ENCODE measurements at regions not wholly inside any gene's neighbourhood (a gene's known extent, or its start where the extent isn't known, plus 50 kb on each side); places are given as distances from the start of the nearest gene placed in this dataset.

DNA sequence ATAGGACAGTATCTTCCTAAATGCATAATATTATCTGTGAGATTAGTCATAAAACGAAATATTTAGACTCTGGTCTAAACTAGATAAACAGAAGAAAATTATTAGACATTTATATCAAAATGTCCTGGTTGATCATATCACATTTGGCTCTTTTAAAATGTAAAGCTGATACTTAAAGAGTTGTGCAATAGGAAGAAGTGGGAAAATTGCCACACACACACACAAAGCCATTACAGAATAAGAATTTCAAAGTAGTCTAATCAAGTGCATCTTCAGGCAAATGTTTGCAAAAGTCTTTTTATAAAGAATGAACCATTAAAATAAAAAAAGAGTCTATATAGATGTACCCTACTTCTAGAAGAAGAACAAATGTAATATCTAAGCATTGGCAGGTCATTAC lies 301.7 kb downstream of the KIF2B start:
- Histone ChIP-seq H3K4me3 (ENCODE audit: severe bottlenecking) (no peak overlapping the region), H3K4me1 (ENCODE audit: insufficient read depth, poor library complexity, severe bottlenecking) (no peaks in the 10 kb centered on the region), H3K27me3 (ENCODE audit: insufficient read depth, poor library complexity, severe bottlenecking) (no peaks in the 10 kb centered on the region), H3K9me3 (ENCODE audit: severe bottlenecking) (peaks cover 5% of the 10 kb centered on the region), H3K27ac (ENCODE audit: poor library complexity, severe bottlenecking) (no peak overlapping the region), H3K36me3 (ENCODE audit: low read depth) (no peaks in the 10 kb centered on the region)
- TF ChIP-seq, protein P1, sequence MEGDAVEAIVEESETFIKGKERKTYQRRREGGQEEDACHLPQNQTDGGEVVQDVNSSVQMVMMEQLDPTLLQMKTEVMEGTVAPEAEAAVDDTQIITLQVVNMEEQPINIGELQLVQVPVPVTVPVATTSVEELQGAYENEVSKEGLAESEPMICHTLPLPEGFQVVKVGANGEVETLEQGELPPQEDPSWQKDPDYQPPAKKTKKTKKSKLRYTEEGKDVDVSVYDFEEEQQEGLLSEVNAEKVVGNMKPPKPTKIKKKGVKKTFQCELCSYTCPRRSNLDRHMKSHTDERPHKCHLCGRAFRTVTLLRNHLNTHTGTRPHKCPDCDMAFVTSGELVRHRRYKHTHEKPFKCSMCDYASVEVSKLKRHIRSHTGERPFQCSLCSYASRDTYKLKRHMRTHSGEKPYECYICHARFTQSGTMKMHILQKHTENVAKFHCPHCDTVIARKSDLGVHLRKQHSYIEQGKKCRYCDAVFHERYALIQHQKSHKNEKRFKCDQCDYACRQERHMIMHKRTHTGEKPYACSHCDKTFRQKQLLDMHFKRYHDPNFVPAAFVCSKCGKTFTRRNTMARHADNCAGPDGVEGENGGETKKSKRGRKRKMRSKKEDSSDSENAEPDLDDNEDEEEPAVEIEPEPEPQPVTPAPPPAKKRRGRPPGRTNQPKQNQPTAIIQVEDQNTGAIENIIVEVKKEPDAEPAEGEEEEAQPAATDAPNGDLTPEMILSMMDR (IDR thresholded peaks at IDR 0.05; ENCODE audit: poor library complexity, severe bottlenecking): no peak
- ATAC-seq (ENCODE audit: low read depth): no peak
- no peak for DNase-seq (ENCODE audit: low spot score)

DNA sequence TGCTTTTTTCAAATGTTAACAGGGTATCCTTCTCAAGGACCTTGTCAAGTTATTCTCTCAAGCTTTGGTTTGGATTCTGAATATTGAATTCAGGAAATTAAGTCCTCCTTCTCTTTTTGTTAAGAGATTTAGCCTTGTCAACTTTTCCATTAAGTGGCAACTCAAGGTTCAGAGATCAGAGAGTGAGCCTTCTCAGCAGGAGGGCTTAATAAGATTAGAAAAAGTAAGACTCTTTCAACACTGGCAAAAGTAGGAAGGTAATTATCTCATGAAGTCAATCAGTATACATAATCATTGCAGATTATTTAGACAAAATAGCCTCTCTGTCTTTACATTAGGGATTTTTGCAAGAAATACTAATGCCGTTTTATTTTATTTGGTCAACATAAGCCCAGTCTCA lies 330.7 kb downstream of the KIF2B start:
- peaks cover 12% of the 10 kb centered on the region for H3K27me3 ChIP-seq (ENCODE audit: insufficient read depth, poor library complexity, severe bottlenecking)
- ATAC-seq (ENCODE audit: low read depth) (no peak), DNase-seq (ENCODE audit: low spot score) (no peak)
- no peak overlapping the region for H3K27ac ChIP-seq (ENCODE audit: poor library complexity, severe bottlenecking)
- no peaks in the 10 kb centered on the region for H3K9me3 ChIP-seq (ENCODE audit: severe bottlenecking)
- H3K36me3 ChIP-seq (ENCODE audit: low read depth): no peaks in the 10 kb centered on the region
- TF ChIP-seq, protein P1 (IDR thresholded peaks at IDR 0.05; ENCODE audit: poor library complexity, severe bottlenecking): no peak
- no peak overlapping the region for H3K4me3 ChIP-seq (ENCODE audit: severe bottlenecking)
- no peaks in the 10 kb centered on the region for H3K4me1 ChIP-seq (ENCODE audit: insufficient read depth, poor library complexity, severe bottlenecking)

DNA sequence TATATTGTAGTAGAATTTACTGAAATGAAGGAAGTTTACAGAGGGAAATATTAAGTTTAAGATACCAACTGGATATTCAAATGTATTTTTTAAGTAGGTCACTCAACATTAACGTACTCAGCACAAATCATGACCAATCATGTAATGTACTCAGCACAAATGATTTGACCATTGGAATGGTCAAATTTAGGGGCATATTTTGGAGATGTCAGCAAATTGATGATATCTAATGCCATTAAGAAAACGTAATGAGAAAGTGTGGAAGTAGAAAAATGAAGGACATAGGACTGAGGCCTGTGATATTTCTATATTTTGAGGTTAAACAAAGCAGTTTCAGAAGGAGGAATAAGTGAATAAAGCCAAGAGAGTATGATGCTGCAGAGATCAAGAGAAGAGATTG lies 334.8 kb downstream of the KIF2B start:
- ATAC-seq (ENCODE audit: low read depth): no peak

DNA sequence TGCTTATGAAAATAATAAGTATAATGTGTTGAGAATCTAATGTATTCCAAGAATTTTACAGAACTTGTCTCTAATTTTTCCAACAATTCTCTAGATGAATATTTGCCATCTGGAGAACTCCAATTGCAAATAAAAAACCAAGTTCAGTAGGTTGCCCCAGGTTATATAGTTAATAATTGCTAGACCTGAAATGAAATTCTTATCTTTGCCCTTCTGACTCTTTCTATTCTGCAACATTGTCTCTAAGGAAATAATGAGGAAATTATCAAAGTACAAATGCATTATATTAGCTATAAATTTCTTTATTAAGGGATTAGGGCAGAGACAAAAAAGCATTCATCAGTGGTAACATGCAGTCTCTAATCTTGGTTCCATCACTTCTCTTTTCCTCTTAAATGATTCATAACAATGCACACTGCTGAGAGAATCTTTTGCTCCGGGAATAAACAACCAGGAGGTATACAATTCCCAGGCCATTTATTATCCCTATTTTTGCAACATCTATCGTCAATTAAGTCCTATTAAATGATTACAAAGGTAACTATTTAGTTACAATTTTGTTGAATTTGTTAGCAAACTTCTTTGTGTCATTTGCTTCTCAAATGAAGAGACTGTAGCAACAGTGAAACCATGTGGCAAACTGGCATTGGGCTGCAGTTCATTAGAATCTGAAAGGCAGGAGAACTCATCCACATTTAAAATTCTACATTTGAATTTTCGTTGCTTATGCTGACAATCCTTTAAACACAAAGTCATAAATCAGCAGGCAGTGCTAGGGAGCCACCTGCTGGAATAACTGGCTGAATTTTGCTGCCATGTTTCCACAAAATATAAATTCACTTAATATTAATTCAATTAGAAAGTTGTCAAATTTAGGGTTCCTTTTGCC lies 349.6 kb downstream of the KIF2B start:
- Histone ChIP-seq H3K4me1 (ENCODE audit: insufficient read depth, poor library complexity, severe bottlenecking) (no peaks in the 10 kb centered on the region), H3K4me3 (ENCODE audit: severe bottlenecking) (no peak overlapping the region), H3K9me3 (ENCODE audit: severe bottlenecking) (no peaks in the 10 kb centered on the region), H3K27me3 (ENCODE audit: insufficient read depth, poor library complexity, severe bottlenecking) (no peaks in the 10 kb centered on the region), H3K36me3 (ENCODE audit: low read depth) (no peaks in the 10 kb centered on the region), H3K27ac (ENCODE audit: poor library complexity, severe bottlenecking) (no peak overlapping the region)
- TF ChIP-seq, protein P1 (IDR thresholded peaks at IDR 0.05; ENCODE audit: poor library complexity, severe bottlenecking): peak; percentile 86
- no peak for ATAC-seq (ENCODE audit: low read depth)
- no peak for DNase-seq (ENCODE audit: low spot score)

More for the DNA sequence above, 334.8 kb downstream of the KIF2B start:
- H3K4me3 ChIP-seq (ENCODE audit: severe bottlenecking): no peak overlapping the region
- no peak overlapping the region for H3K27ac ChIP-seq (ENCODE audit: poor library complexity, severe bottlenecking)
- no peaks in the 10 kb centered on the region for H3K36me3 ChIP-seq (ENCODE audit: low read depth)
- H3K4me1 ChIP-seq (ENCODE audit: insufficient read depth, poor library complexity, severe bottlenecking): no peaks in the 10 kb centered on the region
- DNase-seq (ENCODE audit: low spot score): no peak
- H3K27me3 ChIP-seq (ENCODE audit: insufficient read depth, poor library complexity, severe bottlenecking): peaks cover 12% of the 10 kb centered on the region
- H3K9me3 ChIP-seq (ENCODE audit: severe bottlenecking): no peaks in the 10 kb centered on the region
- TF ChIP-seq, protein P1 (IDR thresholded peaks at IDR 0.05; ENCODE audit: poor library complexity, severe bottlenecking): no peak

DNA sequence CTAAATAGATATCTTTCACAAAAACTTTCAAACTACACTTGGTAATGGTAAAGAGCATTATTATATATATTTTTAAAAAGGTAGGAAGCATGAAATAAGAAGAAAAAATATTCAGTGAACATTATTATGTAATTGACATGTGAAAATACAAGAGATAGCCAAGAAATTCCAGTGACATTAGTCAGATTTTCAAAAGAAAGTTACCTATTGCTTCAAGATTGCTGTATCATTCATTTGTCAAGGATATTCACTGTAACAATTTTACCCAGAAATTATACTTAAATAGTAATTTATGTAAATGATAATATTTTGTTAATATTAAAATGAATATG lies 350.2 kb downstream of the KIF2B start:
- H3K27ac ChIP-seq (ENCODE audit: poor library complexity, severe bottlenecking): no peak overlapping the region
- DNase-seq (ENCODE audit: low spot score) (no peak), ATAC-seq (ENCODE audit: low read depth) (no peak)
- no peaks in the 10 kb centered on the region for H3K4me1 ChIP-seq (ENCODE audit: insufficient read depth, poor library complexity, severe bottlenecking)
- H3K36me3 ChIP-seq (ENCODE audit: low read depth): no peaks in the 10 kb centered on the region
- H3K9me3 ChIP-seq (ENCODE audit: severe bottlenecking): no peaks in the 10 kb centered on the region
- H3K27me3 ChIP-seq (ENCODE audit: insufficient read depth, poor library complexity, severe bottlenecking): no peaks in the 10 kb centered on the region
- no peak overlapping the region for H3K4me3 ChIP-seq (ENCODE audit: severe bottlenecking)
- TF ChIP-seq, protein P1 (IDR thresholded peaks at IDR 0.05; ENCODE audit: poor library complexity, severe bottlenecking): peak; percentile 71
